Prostate gland (tissue), 2 donors: ENCODE measurements at regions not wholly inside any gene's neighbourhood (a gene's known extent, or its start where the extent isn't known, plus 50 kb on each side); places are given as distances from the start of the nearest gene placed in this dataset.

ENCODE experiments used
- CTCF ChIP-seq, 4 experiments: fragments of 200-600 bp in 2 of 4; fragments of 450-650 bp in 2 of 4; sonication (generic) in 2 of 4; IDR thresholded peaks; 1 replicate in 3 of 4; 2 replicates in 1 of 4; pipeline ENCODE4 v1.5.1; 2016 to 2019; ENCODE audit warnings: antibody characterized with exemption in 4 of 4, mild to moderate bottlenecking in 2 of 4, moderate library complexity in 2 of 4
- POLR2A ChIP-seq: fragments of 450-650 bp; IDR thresholded peaks from one replicate; pipeline ENCODE4 v1.6.1; 2016; ENCODE audit warnings: antibody characterized with exemption, mild to moderate bottlenecking

DNA sequence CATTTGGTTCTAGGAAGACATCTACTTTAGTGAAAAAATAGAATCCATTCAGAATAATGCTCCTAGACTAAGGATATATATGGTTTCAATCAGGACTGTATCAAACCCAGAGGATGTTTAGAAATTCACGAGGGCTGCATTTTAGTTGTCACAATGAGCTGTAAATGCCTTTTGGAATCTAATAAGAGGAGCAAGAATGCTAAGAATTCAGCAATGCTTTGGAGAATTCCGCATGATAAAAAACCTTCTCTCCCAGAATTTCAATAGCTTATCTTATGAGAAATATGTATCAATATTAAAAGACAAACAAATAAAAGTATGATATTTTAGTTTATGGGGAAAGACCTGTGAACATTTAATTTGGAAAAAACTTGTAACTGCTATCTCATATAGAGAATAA is 885.1 kb downstream of the ZPLD1 start:
- TF ChIP-seq POLR2A, result no peak
- no peak for TF ChIP-seq CTCF (IDR thresholded peaks at IDR 0.05)
